ENCODE measurements at regions not wholly inside any gene's neighbourhood (a gene's known extent, or its start where the extent isn't known, plus 50 kb on each side); places are given as distances from the start of the nearest gene placed in this dataset.

- no peak for TF ChIP-seq CTCF (IDR thresholded peaks at IDR 0.05)
- no peak for TF ChIP-seq POLR2A (IDR thresholded peaks at IDR 0.05)
- no peak for TF ChIP-seq POLR2AphosphoS5 (IDR thresholded peaks at IDR 0.05)
- no peak for TF ChIP-seq EP300 (IDR thresholded peaks at IDR 0.05)
Observed at GRCh38 chr10:33673839-33674415, 339.5 kb upstream of the NRP1 start.
